ENCODE measurements at regions not wholly inside any gene's neighbourhood (a gene's known extent, or its start where the extent isn't known, plus 50 kb on each side); places are given as distances from the start of the nearest gene placed in this dataset.

DNA sequence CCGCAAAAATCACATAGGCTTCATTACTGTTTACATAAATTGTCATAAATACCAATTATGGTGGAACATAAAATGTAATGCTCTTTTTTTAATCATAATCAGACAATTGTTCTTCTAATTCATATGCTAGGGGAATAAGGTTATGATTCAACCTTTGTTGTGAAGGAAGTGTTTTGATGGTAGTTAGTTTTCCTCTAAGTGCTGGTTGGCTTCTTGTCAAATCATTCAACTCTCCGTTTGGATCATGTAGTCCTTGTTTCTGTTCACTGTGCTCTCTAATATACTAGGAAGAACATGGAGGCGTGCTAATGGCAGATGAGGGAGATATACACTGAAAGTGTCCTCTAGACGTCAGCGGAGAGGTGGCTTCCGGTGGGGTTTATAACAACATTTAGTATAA is 1938.0 kb upstream of the PIK3C3 start:
- DNase-seq: no peak

DNA sequence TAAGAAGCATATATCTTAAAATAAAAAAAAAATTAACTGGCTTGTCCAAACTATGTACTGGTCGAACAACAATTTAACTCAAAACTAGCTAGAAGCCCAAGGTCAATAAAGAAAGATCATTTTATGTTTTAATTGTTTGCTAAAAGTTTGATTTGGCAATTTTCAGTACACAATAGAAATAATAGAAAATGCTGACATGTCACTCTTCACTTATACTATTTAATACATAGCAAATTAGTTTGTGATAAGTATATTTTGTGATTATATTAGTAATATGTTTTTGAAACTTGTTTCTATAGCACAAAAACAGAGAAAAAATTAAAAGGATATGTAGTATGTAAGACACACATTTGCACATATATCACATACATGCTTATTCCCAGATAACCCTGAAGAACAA is 1938.6 kb upstream of the PIK3C3 start:
- DNase-seq: no peak

- no peak for DNase-seq
These were observed 1941.9 kb upstream of the PIK3C3 start for GRCh38 chr18:40013001-40013609.

DNA sequence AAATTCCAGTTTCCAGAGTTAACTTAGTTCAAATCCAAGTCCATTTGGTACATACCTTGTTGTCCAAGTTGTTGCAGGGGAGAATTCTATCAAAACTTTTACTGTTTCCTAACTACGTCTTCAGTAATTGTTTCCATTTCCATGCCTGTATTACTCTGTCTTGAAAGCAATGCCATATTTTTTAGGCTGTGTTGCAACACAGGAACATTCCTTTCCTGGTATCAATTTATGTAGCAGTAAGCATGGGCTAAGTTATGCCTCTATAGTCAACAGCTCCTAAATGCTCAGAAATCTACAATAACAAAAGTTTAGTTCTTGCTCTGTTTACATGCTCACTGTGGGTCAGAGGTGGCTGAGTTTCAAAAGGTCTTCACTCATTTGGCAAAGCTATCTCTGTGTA is 1943.8 kb upstream of the PIK3C3 start:
- DNase-seq: no peak

- no peak for DNase-seq
These were observed 1948.4 kb upstream of the PIK3C3 start for GRCh38 chr18:40006634-40007033.

- DNase-seq: no peak
These were observed 1950.8 kb upstream of the PIK3C3 start for GRCh38 chr18:40004246-40004645.

DNA sequence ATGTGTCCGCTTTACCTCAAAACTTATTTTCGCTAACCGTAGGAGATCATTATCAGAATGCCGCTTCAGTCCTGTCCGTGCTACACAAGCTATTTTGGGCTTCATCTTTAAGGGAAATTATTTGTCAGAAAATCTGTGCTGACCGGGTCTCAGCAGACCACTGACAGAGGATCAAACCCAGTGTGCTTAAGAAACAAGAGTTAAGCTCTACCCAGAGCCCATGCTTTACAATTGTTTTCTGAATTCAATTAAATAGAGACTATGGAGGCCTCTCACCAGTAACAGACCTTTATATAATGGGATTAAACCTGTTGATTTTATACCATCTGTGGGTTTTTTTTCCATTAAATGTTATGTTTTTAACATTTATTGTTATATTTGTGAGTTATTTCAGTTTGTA is 1956.7 kb upstream of the PIK3C3 start:
- DNase-seq: no peak

DNA sequence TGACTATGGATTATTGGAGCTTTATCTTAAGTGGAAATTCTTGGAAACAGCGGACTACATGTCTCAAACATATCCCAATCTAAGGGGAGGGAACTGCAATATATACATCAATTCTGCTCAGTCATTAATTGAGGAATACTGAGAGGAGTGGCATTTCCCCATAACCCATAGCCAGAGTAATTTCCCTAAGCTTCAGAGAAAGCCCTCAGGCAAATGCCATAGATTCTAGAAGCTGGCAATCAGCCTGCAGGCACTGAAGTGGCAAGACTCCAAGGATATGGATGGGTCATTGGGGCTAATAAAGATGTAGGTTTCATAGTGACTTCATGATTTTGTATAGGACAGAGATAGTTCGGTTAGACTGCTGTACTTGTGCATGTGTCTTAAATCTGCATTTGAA is 1960.5 kb upstream of the PIK3C3 start:
- no peak for DNase-seq

DNA sequence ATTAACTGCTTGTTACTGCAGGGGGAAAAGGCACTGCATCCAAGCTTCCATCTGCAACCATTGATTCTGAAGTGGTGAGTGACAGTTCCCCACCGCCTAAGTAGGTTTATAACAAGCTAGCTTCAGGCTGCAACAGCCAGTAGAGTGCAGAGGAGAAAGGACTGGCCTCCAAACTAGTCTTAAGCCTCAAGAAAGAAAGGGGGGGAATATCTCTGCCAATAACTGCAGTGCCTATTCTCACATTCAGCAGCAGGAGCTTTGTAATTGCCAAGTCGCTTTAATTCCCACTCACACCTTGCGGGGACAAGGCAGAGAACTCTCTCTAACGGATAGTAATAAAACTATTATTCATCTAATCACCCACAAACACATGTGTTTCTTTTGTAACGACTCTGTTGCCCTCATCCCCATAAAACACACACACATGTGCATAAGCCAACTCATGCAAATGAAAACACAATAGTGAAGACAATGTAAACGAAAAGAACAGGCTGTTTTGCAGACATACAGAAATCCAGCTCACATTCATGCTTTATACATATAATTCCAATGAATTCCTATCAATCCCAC is 1963.3 kb upstream of the PIK3C3 start:
- peak in 1 of 3 experiments; percentile 33 for DNase-seq

GRCh38 chr18:39990540-39990939 is 1964.5 kb upstream of the PIK3C3 start:
- no peak for DNase-seq

- no peak for DNase-seq
These were observed 1978.3 kb upstream of the PIK3C3 start for GRCh38 chr18:39976771-39977170.

DNA sequence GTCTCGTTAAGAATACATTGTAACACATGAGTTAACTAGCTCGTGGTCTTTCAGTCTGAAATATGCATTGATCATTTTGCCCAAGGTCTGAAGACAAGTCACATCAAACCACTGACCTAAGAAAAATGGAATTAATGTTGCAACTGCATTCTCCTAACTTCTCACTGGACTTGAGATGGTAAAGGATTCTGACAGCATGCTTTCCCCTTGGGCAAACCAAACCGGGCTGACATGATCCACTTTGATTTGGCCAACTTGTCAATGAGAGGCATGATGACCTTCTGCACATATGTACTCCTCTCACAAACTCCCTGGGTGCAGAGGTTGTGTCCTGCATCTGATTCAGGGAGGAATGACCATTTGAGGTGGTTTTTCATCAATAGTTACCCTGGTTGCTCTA is 1982.5 kb upstream of the PIK3C3 start:
- no peak for DNase-seq

DNA sequence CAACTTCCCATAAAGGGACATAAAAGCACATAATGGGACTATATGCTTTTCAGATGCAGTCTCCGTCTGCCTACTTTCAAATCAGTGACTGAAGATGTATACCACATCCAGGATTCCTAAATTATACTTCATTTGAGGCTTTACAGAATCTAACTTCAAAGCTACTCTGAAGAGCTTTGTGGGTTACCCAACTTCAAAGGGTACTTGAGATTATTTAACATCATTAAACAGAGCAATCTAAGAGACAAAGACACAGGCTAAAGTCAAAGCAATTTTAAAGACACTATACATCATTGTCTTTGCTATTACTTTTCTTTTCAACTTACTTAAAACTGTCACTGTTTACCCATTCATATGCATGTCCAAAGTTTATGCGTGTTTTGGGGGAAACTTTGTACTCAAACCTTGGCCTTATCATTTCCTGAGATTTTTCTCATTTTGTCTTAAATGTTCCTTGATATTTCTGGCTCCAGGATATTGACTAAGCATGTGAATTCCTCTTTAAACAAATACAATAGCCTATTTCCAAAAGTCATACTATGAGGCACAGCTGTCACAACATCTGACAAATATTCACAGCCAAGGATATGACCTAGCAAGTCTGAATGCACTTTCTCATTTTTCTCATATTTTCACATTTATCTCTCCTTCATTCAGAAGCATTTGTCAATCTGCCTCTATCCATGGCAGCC is 1985.1 kb upstream of the PIK3C3 start:
- no peak for DNase-seq

DNA sequence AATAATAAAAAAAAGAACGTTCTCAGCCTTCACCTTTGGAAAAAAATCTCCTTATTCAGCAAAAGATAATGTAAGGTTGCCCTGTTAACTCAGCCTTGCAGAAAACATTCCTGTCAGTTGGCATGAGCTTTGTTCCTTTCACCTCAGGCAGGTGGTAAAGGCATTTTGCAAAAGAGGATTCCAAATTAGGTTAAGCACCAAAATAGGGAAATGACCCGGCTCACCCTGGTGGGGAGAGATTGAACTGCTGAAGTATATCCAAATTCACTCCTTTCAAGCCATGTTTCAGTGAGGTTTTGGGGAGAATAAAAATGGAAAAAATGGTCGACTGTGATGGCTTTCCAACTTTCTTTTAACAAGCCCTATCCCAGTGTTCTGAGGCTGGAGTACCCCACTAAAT is 1988.8 kb upstream of the PIK3C3 start:
- DNase-seq: peak in 1 of 3 experiments; percentile 28

DNA sequence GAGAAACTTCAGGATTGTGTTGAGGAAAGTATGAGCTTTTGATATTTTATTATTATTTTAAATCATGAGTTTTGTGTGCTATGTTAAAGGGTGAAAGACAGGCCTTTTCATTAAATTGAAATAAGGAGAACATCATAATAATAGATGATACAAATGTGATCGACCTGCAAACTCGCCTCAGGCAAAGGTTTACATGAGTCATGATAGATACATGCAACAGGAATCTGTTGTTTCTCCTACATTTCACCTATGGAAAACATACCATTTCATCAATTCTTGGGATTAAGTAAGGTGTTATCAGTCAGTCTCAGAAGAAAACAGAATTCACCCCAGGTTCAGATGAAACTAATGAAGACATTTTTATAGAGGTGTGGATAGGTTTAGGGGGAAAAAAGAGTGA is 1992.5 kb upstream of the PIK3C3 start:
- no peak for DNase-seq

DNA sequence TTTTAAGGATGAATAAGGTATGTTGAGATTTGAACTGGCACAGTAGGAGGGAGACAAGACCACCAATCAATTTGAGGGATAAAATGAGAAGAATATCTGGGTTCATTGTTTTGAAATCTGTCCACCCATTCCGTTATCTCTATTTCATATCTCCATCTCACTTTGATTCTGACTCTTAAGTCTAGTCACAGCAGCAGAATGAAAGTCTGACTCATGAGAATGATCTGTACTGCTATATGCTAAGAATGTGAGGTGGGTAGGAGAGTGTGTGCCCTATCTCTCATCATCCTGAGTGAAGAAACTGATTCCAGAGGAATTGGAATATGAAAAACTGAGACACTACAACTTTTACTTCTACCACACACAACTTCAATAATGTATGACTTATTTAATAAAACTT is 1994.5 kb upstream of the PIK3C3 start:
- DNase-seq: no peak

- DNase-seq: no peak
These were observed 1995.2 kb upstream of the PIK3C3 start for GRCh38 chr18:39959839-39960238.

- DNase-seq: no peak
These were observed 1996.2 kb upstream of the PIK3C3 start for GRCh38 chr18:39958876-39959275.

DNA sequence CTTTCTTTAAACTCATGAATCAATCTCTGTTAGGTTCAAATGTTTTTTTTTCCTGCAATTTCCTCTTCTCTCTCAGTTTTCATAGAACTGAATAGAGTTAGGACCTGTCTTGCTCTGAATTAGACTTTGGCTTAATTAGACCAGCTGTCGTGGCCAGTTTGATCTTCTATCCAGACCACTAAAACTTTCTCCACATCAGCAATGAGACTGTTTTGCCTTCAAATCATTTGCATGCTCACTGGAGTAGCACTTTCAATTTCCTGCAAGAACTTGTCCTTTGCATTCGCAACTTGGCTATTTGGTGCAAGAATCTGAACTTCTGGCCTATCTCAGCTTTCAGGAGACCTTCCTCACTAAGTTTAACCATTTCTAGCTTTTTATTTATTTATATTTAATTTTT is 2002.2 kb upstream of the PIK3C3 start:
- no peak for DNase-seq

DNA sequence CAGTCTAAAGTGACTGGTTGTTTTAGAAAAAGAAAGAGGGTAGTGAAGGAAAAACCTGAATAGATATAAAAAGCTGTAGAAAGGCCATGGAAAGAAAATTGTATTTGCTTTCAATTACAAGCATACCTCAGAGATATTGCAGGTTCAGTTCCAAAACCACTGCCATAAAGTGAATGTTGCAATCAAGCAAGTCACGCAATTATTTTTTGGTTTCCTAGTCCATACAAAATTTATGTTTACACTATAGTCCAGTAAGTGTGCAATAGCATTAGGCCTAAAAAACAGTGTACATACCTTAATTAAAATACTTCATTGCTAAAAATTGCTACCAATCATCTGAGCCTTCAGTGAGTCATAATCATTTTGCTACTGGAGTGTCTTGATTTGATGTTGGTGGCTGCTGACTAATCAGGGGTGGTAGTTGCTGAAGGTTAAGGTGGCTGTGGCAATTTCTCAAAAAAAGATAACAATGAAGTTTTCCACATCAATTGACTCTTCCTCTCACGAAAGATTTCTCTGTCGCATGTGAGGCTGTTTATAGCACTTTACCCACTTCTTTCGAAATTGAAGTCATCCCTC is 2003.8 kb upstream of the PIK3C3 start:
- no peak for DNase-seq

- DNase-seq: no peak
These were observed 2008.4 kb upstream of the PIK3C3 start for GRCh38 chr18:39946623-39947061.

DNA sequence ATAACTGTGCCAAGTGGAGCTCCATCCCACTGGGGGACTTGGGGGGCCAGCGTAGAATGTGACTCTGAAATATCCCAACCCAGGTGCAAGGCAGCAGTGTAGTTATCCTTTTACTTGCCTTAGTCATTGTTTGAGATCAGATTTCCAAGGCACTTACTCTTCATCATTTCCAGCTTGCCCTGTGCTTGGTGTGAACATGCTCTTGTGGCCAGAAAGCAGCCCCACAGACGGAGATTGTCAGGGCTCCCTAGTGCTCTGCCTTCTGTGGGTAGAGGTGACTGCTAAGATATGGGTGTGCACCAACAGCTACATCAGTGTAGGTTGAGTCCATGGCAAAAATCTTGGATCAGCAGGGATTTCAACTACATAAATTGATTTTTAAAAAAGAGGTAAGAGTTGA is 2010.0 kb upstream of the PIK3C3 start:
- no peak for DNase-seq

DNA sequence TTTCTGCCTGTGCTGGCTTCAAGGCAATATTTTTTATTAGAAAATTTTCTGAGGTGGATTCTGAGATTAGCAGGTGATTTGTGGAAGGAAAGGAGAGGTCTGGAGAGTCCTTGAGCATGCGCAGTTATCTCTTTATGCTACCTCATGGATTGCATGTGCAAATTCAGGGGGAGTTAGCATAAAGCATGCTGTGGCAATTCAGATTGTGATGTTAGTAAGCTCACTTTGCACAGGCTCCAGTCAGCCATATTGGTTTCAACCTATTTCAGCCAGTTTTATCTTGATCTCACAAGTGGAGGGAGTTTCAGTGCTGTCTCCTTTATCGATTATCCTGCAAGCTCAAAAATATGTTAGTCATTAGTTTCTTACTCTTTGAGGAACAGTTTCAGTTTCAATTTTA is 2012.3 kb upstream of the PIK3C3 start:
- DNase-seq: no peak

Data from NCI-H1417 (cell line).